ENCODE measurements at regions not wholly inside any gene's neighbourhood (a gene's known extent, or its start where the extent isn't known, plus 50 kb on each side); places are given as distances from the start of the nearest gene placed in this dataset.
"Not testable (repeated sequence)": the region's sequence is repeated elsewhere in the genome, so short reads cannot be mapped to it uniquely, and the experiment has no call there.

- intact Hi-C loops (cut with DNase I) = loop anchor here in 1 of 2 donors (5.0 kb wide), 1 partner anchor 470 kb away; no protein-coding TSS in a partner anchor
- no peak for DNase-seq (ENCODE audit: low spot score)
Observed at GRCh38 chr11:82546661-82547557, 186.8 kb downstream of the FAM181B start.

GRCh38 chr11:82539669-82540068 is 194.0 kb downstream of the FAM181B start:
- DNase-seq (ENCODE audit: low spot score) = no peak
- intact Hi-C loops (cut with DNase I) = no loop called here

- intact Hi-C loops (cut with DNase I) = no loop called here
- no peak for DNase-seq (ENCODE audit: low spot score)
Observed at GRCh38 chr11:82536706-82537105, 197.0 kb downstream of the FAM181B start.

GRCh38 chr11:82533628-82534327 is 199.9 kb downstream of the FAM181B start:
- intact Hi-C loops (cut with DNase I) = no loop called here
- DNase-seq (ENCODE audit: low spot score) = no peak

- DNase-seq (ENCODE audit: low spot score) = no peak
- intact Hi-C loops (cut with DNase I) = no loop called here
Observed at GRCh38 chr11:82529936-82530335, 203.7 kb downstream of the FAM181B start.

- DNase-seq (ENCODE audit: low spot score) = no peak
- intact Hi-C loops (cut with DNase I) = no loop called here
Observed at GRCh38 chr11:82527081-82527584, 206.5 kb downstream of the FAM181B start.

GRCh38 chr11:82523141-82523540 is 210.5 kb downstream of the FAM181B start:
- no peak for DNase-seq (ENCODE audit: low spot score)
- intact Hi-C loops (cut with DNase I) = no loop called here

GRCh38 chr11:82521427-82521826 is 212.2 kb downstream of the FAM181B start:
- DNase-seq (ENCODE audit: low spot score) = no peak
- intact Hi-C loops (cut with DNase I) = no loop called here

GRCh38 chr11:82507288-82507687 is 226.4 kb downstream of the FAM181B start:
- DNase-seq (ENCODE audit: low spot score) = no peak
- intact Hi-C loops (cut with DNase I) = no loop called here

GRCh38 chr11:82505379-82505778 is 228.3 kb downstream of the FAM181B start:
- intact Hi-C loops (cut with DNase I) = no loop called here
- DNase-seq (ENCODE audit: low spot score) = no peak

GRCh38 chr11:82501174-82501573 is 232.5 kb downstream of the FAM181B start:
- intact Hi-C loops (cut with DNase I); DNase-seq (ENCODE audit: low spot score): not testable (repeated sequence)

- DNase-seq (ENCODE audit: low spot score) = no peak
Observed at GRCh38 chr11:82494988-82495432, 238.7 kb downstream of the FAM181B start.

GRCh38 chr11:82474876-82475275 is 258.8 kb downstream of the FAM181B start:
- DNase-seq (ENCODE audit: low spot score) = no peak

More at GRCh38 chr11:82494988-82495432, 238.7 kb downstream of the FAM181B start:
- intact Hi-C loops (cut with DNase I) = no loop called here

GRCh38 chr11:82465481-82465880 is 268.2 kb downstream of the FAM181B start:
- DNase-seq (ENCODE audit: low spot score) = no peak
- intact Hi-C loops (cut with DNase I) = no loop called here

More at GRCh38 chr11:82474876-82475275, 258.8 kb downstream of the FAM181B start:
- intact Hi-C loops (cut with DNase I) = no loop called here

- no peak for DNase-seq (ENCODE audit: low spot score)
- intact Hi-C loops (cut with DNase I) = no loop called here
Observed at GRCh38 chr11:82462608-82463242, 270.9 kb downstream of the FAM181B start.

- no peak for DNase-seq (ENCODE audit: low spot score)
- intact Hi-C loops (cut with DNase I) = no loop called here
Observed at GRCh38 chr11:82458761-82459160, 274.9 kb downstream of the FAM181B start.

GRCh38 chr11:82458147-82458546 is 275.5 kb downstream of the FAM181B start:
- DNase-seq (ENCODE audit: low spot score) = no peak

GRCh38 chr11:82450996-82451395 is 282.7 kb downstream of the FAM181B start:
- intact Hi-C loops (cut with DNase I) = no loop called here
- DNase-seq (ENCODE audit: low spot score) = no peak

More at GRCh38 chr11:82458147-82458546, 275.5 kb downstream of the FAM181B start:
- intact Hi-C loops (cut with DNase I) = no loop called here

GRCh38 chr11:82406611-82407010 is 327.1 kb downstream of the FAM181B start:
- no peak for DNase-seq (ENCODE audit: low spot score)
- intact Hi-C loops (cut with DNase I) = no loop called here

GRCh38 chr11:82405421-82405820 is 328.2 kb downstream of the FAM181B start:
- intact Hi-C loops (cut with DNase I) = no loop called here
- no peak for DNase-seq (ENCODE audit: low spot score)
